OCI-M1 (cell line): ENCODE measurements at regions not wholly inside any gene's neighbourhood (a gene's known extent, or its start where the extent isn't known, plus 50 kb on each side); places are given as distances from the start of the nearest gene placed in this dataset.

Experiments used
- DNase-seq: peaks from one replicate; lab custom pipeline; 2025; lab: John Stamatoyannopoulos, UW

DNA sequence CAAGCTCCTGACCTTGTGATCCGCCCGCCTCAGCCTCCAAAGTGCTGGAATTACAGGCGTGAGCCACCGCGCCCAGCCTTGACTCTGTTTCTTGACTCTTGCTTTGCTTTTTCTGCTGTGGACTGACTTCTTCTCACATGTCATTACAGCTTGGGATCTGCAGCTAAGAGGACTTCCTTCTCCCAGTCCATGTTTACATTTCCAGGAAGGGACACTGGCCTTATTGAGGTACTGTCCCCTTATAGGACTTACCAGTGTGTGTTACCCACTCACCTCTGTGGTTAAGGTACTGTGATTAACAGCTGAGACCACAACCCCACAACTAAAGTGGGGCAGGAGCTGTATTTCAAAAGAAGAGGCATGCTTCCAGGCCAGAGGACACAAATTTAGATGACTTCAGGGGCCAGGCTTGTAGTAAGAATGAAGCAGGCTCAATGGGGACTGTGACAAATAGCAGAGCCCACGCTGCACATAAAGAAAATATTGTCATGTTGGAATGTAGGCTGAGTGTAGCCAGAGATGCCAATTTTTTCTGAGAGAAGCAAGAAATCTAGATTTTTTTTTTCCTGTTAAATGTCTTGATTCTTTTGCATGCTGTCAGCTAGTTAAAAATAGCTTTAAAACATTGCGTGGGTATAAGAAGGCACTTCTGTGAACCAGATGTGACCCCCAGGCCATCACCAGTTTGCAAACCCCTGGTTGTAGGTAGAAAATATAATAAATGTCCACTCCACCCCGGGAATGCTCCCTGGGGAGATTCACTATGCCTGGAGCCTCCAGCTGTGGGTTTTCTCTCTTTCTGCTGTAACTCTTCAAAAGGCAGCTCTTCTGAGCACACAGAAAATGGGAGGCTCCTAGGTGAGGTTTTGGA is 75.0 kb downstream of the PTPDC1 start:
- no peak for DNase-seq

DNA sequence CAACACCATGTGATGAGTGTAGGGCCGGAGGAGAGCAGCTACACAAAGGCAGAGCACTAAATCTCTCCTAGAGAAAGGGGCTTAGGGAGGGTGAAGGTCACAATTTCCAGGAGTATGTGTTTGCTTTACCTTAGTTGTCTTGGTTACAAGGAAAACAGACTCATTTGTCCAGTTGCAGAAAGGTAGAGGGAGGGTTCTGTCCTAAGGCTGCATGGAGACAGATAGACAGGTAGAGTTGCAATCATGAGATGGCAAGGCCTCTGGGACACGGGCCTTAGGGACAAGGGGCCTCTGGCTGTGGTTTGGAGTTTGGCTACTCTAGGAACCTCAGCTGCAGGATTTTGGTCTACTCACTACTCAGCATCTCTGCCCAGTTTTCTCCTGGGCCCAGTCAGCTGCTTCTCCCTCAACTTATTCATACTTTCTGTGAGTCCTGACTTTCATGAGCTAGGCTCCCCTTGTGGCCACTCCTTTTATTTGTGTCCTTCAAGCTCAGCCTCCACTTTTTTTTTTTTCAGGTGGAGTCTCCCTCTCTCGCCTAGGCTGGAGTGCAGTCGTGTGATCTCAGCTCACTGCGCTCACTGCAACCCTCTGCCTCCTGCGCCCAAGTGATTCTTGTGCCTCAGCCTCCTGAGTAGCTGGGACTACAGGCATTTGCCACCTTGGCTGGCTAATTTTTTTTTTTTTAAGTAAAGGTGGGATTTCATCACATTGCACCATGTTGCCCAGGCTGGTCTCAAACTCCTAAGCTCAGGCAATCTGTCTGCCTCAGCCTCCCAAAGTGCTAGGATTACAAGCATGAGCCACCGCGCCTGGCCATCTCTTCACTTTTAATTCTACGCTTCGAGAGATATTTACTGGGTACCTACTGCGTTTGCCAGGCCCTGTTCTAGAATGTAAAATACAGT is 76.6 kb downstream of the PTPDC1 start:
- peak; percentile 37 for DNase-seq

DNA sequence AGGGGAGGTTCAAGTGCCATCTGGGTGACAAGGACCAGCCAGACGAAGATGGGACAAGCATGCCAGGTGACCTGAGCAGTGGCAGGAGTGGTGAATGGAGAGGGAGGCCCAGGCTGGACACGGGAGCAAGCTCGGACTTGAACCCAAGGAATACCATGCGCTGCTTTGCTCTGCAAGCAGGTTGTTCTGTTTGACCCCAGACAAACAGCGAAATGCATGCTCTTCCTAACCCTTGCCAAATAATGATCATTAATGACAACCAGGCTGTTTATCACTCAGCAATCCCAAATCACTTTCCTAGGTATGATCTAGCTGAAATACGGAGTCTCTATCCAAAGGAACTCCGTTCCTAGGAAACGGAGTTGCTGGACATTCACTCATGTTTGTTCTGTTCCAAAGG is 77.4 kb downstream of the PTPDC1 start:
- DNase-seq = no peak

DNA sequence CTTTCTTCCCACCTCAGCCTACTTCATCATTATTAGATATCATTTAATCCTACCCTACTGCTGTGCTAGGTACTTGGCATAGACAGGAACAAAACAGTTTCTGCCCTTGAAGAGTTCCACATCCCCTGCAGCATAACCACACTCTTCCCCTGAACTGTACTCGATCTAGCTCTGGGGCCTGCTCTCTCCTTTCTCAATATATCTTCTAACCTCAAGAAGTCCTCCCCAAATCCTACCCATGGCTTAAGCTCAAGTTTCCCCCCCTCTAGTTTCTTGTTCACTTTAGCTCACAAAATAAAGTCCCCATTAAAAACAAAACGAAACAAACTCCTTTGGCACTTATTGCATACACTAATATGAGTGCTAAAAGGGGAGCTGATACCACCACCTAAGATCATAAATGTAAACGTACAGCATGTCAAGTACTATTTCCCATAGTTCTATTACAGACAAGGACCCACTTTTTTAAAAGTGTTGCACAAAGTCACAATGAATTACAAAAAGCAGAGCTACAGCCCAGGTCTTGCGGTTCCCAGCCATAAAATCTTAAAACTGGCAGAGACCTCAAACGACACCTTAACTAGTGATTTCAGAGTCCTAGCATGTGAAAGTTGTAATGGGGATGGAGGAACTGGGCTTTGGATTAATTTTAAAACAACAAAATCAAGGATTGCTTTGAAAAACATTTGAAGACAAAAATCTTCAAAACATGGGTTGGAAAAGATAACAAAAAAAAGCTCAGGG is 80.7 kb downstream of the PTPDC1 start:
- no peak for DNase-seq

DNA sequence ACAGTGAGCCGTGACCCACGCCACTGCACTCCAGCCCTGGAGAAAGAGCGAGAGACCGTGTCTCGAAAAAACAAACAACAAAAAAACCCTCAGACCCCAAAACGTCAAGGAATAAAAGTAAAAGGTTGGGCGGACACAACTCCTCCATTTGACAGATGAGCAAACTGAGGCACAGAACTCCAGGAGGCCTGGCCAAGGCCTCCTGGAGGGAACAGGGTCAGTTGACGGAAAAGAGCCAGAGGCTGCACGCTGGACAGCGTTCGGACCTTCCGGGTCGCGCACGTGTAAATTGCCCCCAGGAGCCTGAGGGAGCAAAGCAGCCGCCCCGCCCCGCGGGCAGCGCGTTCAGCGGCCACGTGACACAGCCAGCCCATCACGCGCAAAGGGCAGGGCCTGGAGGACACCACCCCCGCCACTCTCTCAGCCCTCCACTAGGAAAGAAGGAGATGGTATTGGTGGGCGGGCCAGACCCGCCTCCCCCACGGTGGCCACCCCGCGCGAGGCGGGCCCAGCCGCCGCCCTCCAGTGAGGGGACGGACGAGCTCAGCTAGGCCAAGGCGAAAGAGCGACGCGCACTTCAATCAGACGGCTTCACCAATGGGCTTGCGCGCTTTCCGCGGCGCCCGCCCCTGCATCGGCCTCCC is 81.5 kb downstream of the PTPDC1 start:
- DNase-seq = peak; percentile 99

DNA sequence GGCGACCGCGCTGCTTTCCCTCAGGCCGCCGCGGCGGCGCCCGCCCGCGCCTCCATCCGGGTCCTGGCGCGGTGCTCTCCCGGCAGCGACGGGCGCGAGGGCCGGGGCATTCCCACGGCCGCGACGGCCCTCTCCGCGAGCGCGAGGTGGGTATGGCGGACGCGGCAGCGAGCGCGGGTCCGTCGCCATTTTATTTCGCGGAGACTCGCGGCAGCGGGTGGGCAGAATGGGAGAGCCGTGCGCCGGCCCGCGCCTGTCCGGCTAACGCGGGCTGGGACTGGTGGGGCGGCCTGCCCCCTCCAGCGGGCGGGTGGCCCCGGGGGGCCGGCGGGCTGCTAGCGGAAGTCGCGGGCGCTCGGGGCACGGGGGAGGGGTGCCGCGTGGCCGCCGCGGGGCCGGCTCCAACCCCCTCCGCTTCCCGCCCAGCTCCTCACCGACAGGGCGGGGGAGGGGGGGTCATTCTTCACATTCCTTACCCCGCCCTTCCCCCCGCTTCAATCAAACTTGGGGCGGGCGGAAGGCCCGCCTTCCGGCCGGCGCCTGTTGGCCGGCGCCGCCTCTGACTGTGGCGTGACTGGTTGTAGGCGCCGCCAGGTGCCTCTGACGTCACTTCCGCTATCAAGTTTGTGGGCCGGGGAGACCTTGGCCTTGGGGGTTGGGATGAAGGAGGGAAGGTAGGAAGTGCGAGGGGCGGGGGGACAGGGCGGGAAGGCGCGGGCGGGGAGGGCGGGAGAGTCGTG is 82.1 kb downstream of the PTPDC1 start:
- DNase-seq = peak; percentile 99

DNA sequence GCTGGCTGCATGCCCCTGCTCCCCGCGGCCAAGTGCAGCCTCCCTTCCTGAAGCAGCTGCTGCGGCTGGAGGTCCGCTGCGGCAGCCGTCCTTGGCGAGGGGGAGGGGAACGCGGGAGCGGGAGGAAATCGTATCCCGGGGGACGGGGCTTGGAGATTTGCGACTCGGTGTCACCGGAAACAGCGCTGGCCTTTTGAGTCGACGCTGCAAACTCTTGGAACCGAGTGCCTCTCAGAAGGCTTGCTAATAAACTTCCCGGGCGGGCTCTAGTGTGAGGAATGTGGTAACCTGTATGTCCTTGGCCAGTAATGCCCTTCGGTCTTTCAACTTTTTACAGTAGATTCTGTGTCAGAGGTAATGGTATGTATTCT is 82.7 kb downstream of the PTPDC1 start:
- no peak for DNase-seq

DNA sequence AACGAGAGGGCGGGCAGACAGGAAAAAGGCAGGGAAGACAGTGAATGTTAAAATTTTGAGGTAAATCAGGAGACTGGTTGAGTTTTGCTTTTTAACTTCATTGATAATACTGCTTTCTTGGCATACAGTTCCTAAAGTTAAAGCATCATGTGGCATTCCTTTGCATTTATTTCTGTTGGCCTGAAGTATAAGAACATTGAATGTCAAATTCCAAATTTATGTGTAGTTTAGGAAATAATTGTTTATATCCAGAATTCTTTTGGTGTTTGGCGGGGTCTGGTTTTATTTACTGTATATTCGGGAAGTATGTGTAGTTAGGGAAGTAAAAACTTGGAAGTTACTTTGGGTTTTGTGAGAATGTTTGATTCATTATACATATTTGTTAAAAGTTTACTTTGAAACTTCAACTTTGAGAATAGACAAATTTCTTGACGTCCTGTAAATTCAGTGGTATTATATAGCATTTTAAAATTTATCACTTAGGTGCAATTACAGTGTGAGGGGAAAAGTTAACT is 83.2 kb downstream of the PTPDC1 start:
- no peak for DNase-seq

DNA sequence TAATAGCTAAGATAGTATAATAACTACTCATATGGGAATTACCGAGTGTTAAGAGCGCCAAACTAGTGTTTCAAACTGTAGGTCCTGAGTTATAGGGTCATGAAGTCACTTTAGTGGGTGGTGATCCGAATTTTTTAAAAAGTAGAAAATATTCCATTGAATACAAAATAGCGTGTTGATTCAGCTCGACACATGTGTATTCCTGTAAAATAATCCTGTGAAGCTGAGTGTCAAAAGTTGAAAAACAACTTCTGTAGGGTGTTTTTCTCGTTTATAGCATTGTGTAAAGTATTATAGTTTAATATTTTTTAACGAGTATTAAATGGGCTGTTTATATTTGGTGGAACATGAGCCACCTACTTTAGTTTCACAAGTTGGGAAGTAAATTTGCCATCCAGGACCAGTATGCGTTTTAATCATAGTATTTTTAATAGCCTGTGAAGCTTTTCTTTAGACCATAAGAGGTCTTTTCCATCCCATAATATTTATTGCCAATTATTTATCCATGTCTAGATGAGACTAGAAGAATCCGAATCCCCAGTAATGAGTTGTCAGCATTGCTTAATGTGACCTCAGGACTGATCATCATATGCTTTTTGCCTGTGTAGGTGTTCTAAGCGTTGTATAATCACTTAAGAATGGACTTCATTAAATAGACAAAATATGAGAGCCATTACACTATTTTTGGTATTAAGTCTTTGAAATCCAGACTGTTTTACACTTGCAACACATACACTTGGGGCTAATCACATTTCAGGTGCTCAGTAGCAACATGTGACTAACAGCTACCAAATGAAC is 84.1 kb downstream of the PTPDC1 start:
- no peak for DNase-seq

DNA sequence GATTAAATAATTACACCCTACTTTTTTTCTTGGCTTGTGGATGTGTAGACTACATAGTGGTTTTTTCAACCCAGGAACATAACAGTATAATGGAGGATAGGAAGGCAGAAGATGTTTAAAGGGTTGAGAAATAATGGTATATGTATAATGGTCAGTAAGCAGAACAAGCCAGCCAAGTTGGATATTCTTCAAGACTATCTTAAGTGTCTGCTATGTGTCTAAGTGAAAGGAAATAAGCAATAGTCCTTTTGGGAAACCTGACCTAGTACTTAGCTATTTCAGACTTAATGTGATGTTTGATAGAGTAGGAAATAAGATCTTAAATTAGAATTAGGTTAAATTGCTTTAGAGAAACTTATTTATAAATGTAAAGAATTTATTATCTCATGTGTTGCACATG is 85.7 kb downstream of the PTPDC1 start:
- peak; percentile 22 for DNase-seq

DNA sequence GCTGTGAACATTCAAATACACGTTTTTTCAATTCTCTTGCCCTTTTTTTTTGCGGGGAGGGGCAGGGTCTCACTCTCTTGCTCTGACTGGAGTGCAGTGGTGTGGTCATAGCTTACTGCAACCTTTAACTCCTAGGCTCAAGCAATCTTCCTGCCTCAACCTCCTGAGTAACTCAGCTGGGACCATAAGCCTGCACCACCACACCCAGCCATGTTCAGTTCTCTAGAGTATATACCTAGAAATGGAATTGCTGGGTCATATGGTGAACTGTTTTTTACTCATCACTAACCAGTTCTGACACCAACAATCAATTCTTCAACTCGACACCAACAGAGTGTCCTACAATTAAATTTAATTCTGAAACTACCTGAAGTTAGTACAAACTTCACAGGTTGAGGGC is 85.5 kb upstream of the ZNF169 start:
- no peak for DNase-seq

DNA sequence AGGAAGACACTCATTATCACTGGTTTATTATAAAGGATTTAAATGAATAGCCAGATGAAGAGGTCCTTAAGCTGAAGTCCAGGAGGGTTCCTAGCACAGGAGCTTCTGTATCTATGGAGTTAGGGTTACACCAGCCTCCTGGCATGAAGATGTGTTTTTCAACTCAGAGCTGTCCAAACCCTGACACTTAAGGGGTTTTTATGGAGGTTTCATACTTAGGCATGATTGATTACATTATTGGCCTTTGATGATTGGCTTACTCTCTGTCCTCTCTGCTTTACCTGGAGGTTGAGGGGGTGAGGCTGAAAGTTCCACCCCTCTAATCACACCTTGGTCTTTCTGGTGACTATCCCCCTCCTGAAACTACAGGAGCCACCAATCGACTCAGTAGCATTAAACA is 84.9 kb upstream of the ZNF169 start:
- DNase-seq = no peak

DNA sequence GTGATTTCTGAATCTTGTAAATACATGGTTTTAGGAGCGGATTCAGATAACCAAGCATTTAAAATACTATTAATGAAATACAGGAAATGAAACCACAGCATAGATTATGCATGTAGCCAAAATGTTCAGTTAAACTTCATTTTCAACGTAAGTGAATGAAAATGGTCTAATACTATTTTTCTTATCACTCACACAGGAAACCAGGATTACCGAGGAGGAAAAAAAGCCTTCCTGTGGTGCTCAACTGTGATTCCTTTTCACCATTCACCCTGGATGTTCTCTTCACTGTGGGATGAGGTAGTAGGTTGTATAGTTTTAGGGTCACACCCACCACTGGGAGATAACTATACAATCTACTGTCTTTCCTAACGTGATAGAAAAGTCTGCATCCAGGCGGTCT is 83.4 kb upstream of the ZNF169 start:
- no peak for DNase-seq

DNA sequence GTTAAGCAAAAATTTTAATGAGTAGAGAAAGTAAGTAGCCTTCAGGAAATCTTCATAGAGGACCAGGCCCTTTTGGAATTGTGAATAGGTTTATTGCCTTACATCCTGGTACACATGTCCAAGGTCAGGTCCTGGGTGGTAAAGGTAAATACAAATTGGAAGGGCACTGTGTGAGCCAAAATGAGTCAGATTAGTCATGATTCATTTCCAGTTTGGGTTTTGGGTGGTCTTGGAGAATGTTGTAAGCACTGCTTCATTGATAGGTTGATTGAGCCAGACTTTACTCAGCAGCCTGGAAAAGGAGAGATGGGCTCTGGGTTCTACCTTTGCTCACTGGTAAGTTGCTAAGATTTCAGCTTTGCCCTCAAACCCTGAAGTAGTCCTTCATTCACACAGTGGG is 82.5 kb upstream of the ZNF169 start:
- DNase-seq = no peak

DNA sequence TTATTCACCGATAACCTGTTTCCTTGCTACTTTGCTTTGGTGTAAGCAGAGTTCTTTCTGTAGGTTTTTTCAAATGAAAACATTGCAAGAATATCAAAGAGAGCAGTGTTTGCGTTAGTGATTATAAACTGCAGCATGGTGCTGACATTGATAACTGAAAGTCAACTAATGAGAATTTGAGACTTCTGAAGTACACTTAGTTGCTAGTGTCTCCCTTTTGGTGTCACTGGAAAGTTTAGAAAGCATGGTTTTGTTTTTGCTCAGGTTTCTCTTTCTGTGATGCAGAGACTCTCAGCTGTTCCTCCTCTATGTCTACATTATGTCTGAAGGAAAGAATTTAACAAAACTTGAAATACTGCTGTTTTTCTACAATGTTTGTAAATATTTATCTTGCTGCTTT is 80.2 kb upstream of the ZNF169 start:
- DNase-seq = no peak

DNA sequence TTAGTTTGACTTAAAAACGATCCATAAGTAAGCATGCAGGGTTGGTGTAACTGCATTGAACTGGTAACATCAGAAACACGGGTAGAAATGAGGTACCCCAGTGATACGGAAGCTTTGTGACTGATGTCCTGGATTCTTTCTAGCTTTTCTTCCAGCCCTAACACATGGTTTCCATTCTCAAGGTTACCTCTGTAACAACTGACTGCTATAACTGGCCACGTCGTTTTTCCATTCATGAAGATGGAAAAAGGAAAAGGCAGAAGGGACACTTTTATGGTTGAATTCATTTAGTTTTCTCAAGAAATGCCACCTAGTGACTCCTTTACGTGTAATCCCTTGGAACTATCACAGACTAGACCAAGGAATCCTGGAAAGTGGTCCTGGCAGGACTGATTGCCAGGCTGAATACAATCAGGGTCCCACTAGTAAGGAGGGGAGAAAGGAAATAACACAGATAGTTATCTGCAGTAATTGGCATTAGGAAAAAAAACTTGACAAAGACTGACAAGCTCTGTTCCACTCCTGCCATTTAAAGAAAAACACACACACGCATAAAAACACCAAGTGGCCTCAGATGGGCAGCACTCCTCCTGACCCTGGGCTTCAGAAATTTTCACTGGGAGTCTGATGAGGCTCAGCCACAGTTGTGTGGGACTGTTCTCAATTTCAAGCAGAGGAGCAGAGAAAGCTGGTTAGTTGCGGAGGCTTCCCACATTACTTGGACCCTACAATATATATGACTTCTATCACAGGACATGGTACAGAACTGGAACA is 77.5 kb upstream of the ZNF169 start:
- DNase-seq = peak; percentile 19

DNA sequence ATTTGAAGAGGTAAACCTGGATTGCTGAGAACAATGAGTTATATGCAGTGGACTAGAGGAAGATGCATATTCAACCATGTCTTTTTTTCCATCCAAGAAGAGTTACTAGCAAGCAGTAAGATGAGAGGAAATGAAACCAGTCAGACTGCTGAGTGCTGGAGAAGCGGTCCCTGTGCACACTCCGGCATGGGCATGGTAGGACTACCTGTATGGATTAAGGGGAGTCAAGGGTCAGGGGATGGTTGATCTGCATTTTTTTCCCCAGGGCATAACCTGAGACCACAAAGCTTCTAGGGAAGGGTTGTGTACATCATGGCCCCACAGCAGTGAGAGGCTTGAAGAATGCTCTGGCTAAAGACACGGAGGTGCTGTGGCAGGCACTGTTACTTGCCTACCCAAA is 76.6 kb upstream of the ZNF169 start:
- DNase-seq = no peak

DNA sequence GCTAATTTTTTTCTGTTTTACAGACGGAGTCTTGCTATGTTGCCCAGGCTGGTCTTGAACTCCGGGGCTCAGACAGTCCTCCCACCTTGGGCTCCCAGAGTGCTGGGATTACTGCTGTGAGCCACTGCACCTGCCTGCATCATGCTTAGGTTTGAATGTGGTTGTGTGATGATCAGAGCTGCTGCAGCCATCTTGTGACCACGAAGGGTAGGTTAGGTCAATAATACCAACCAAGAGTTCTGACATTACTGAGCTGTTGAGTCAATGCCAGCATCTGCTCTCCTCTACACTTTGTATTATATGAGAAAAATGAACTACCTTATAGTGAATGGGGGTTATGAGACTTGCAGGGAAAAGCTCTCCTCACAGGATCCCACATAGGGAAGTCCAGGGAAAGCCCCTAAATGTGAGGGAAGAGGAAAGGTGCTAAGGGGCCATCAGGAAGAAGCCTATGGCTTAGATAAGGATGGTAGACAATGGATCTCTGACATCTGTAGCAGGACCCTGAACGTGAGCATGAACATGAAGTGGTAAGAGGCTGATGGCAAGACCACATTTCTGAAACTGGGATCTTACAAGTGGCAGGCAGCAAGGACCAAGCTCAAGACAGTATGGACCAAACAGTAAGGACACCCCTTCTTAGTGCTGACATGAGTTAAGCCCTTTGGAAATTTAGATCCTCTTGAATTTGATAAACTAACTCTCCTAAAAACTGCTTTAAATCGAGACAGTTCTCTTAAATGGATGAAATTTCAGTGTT is 75.7 kb upstream of the ZNF169 start:
- DNase-seq = no peak

DNA sequence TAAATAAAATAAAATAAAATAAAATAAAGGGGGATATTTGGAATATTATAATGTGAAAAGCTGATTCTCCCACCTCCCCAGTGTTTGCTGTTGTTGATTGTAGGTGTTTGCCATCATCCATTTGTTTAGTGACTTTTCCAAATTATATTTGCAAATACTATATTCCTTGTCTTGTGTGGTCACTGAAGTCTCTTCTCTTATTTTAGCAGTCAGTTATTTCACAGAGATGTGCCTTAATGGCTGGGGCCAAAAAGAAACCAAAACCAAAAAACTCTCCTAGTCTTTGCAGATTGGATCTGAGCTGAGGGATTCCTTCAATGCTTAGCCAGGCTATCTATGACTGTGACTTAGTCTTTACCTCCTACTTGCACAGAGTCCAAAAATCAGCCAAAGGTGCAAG is 70.9 kb upstream of the ZNF169 start:
- DNase-seq = peak; percentile 43
